Brain microvascular endothelial cell (primary cell): ENCODE measurements at regions not wholly inside any gene's neighbourhood (a gene's known extent, or its start where the extent isn't known, plus 50 kb on each side); places are given as distances from the start of the nearest gene placed in this dataset.

Source experiments
- DNase-seq: peaks from one replicate; pipeline ENCODE4 v3.0.0-alpha.2; 2020
- H3K27ac ChIP-seq: fragments of 250-450 bp; sonication (Bioruptor Pico); 2 replicates; pipeline ENCODE4 v1.5.1; 2020; ENCODE audit warnings: mild to moderate bottlenecking, moderate library complexity
- H3K27me3 ChIP-seq: fragments of 250-450 bp; sonication (Bioruptor Pico); replicated peaks from 2 replicates; pipeline ENCODE4 v1.5.1; 2020; ENCODE audit warnings: mild to moderate bottlenecking
- H3K36me3 ChIP-seq: fragments of 250-450 bp; sonication (Bioruptor Pico); replicated peaks from 2 replicates; pipeline ENCODE4 v1.5.1; 2020; ENCODE audit warnings: mild to moderate bottlenecking
- H3K4me3 ChIP-seq: 2 replicates; pipeline ENCODE4 v1.5.1; 2011; ENCODE audit warnings: low read depth, mild to moderate bottlenecking, control low read depth, low read length, moderate library complexity
- in situ Hi-C: cut with HindIII; loops from 2 replicates; pipeline ENCODE4 v1.10.0; 2017; ENCODE audit warnings: low sequenced_read_pairs, low pct_ligation_motif_present
- TF ChIP-seq, protein P1 (sequence below): IDR thresholded peaks from 2 replicates; pipeline ENCODE4 v1.5.1; 2011; ENCODE audit warnings: low read depth, mild to moderate bottlenecking, moderate library complexity, low read length, control low read depth, inconsistent platforms; ENCODE audit errors: missing control alignments

DNA sequence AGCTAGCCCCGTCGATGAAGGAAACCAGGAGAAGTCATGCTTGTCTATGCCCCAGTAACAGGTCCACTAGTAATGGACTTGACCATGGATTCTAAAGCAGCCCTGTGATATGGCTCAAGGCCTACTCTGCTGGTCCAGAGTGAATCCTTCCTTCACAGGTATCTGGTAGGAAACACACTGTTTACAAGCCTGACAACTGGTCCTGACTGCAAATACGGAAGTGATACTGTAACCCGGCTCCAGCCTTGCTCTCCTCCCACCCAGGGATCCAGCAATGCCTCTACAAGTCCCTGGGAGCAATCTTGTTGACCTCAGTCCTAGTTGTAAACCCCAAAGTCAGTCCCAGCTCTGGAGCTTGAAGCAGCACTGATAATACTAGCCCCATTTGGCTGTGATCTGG lies 239.2 kb upstream of the GRID2 start:
- Histone ChIP-seq H3K27ac (no peak overlapping the region), H3K27me3 (no peaks in the 10 kb centered on the region), H3K36me3 (no peaks in the 10 kb centered on the region), H3K4me3 (no peak overlapping the region)
- DNase-seq = no peak
- TF ChIP-seq, protein P1, sequence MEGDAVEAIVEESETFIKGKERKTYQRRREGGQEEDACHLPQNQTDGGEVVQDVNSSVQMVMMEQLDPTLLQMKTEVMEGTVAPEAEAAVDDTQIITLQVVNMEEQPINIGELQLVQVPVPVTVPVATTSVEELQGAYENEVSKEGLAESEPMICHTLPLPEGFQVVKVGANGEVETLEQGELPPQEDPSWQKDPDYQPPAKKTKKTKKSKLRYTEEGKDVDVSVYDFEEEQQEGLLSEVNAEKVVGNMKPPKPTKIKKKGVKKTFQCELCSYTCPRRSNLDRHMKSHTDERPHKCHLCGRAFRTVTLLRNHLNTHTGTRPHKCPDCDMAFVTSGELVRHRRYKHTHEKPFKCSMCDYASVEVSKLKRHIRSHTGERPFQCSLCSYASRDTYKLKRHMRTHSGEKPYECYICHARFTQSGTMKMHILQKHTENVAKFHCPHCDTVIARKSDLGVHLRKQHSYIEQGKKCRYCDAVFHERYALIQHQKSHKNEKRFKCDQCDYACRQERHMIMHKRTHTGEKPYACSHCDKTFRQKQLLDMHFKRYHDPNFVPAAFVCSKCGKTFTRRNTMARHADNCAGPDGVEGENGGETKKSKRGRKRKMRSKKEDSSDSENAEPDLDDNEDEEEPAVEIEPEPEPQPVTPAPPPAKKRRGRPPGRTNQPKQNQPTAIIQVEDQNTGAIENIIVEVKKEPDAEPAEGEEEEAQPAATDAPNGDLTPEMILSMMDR = no peak
- in situ Hi-C loops = no loop called here

DNA sequence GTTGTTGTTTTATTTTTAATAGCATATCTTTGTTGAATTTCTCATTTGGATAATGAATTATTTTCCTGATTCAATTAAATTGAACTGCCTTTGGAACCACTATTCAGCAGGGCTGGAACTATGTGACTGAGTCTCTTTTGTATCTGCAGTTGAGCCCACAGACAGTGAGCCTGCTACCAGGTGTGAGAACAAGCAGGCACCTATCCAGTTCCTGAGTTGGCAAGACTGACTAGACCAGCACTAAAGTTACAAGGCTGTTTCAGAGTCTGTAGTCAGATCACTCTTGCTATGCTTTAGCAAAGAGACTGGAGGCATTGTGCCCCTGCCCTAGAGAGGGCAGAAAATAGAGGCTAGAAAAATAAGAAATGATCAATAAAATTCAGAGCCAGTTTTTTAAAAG lies 237.3 kb upstream of the GRID2 start:
- TF ChIP-seq, protein P1 = no peak
- H3K36me3 ChIP-seq = no peaks in the 10 kb centered on the region

DNA sequence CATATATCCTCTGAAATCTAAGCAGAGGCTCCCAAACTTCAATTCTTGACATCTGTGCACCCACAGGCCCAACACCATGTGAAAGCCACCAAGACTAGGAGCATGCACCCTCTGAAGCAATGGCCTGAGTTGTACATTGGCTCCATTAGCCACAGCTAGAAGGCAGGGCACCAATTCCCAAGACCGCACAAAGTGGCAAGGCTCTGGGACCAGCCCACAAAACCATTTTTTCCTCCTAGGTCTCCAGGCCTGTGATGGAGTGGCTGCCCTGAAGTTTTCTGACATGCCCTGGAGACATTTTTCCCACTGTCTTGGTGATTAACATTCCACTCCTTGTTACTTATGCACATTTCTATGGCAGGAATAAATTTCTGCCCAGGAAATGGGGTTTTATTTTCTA lies 232.2 kb upstream of the GRID2 start:
- in situ Hi-C loops = no loop called here
- H3K4me3 ChIP-seq = no peak overlapping the region
- no peaks in the 10 kb centered on the region for H3K36me3 ChIP-seq
- no peaks in the 10 kb centered on the region for H3K27me3 ChIP-seq
- no peak overlapping the region for H3K27ac ChIP-seq
- TF ChIP-seq, protein P1 = no peak
- no peak for DNase-seq

More for the DNA sequence above, 237.3 kb upstream of the GRID2 start:
- no peak for DNase-seq
- Histone ChIP-seq H3K27me3 (no peaks in the 10 kb centered on the region), H3K27ac (no peak overlapping the region), H3K4me3 (no peak overlapping the region)
- in situ Hi-C loops = no loop called here

DNA sequence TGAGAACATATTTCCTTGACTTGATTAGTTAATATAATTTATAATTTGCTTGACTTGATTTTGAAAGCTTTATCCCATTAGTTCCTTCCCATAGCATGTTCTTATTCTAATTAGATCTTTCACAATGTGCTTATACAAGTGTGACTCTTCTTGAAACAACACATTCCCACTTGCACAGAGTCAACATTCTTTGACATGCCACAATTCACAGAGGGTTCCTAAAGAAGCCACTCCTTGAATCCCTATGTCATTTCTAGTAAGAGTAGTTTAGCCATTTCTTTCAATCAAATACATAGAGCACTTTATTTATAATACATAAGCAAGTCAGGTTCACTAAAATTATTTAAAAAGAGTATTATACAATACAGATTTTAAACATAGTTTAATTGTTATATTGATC lies 228.9 kb upstream of the GRID2 start:
- H3K27me3 ChIP-seq = no peaks in the 10 kb centered on the region
- H3K27ac ChIP-seq = no peak overlapping the region
- TF ChIP-seq, protein P1 = no peak
- in situ Hi-C loops = no loop called here
- H3K36me3 ChIP-seq = no peaks in the 10 kb centered on the region
- DNase-seq = no peak
- H3K4me3 ChIP-seq = no peak overlapping the region

DNA sequence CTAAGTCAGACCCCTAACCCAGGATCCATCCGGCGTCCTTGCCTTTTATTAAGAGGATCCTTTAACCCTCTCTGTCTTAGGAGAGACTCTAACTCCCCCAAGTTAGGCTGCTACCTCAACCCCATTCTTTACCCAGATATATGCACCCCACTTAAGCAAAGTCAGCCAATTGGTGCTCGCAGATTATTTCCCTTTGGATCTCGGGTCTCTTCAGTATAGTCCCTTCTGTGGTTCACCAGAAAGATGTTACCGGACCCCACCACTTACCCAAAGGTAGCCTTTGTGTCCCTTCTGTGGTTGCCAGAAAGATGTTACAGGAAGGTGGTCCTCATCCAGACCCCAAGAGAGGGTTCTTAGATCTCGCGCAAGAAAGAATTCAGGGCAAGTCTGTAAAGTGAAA lies 212.9 kb upstream of the GRID2 start:
- DNase-seq = no peak
- TF ChIP-seq, protein P1 = no peak

DNA sequence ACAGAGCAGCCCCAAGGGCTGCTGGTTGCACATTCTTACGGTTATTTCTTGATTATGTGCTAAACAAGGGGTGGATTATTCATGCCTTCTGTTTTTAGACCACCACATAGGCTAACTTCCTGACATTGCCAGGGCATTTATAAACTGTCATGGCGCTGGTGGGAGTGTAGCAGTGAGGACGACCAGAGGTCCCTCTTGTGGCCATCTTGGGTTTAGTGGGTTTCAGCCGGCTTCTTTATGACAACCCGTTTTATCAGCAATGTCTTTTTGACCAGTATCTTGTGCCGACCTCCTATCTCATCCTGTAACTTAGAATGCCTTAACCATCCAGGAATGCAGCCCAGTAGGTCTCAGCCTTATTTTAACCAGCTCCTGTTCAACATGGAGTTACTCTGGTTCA lies 212.4 kb upstream of the GRID2 start:
- H3K27me3 ChIP-seq = no peaks in the 10 kb centered on the region
- no peak for DNase-seq
- in situ Hi-C loops = no loop called here
- no peaks in the 10 kb centered on the region for H3K36me3 ChIP-seq
- TF ChIP-seq, protein P1 = no peak
- no peak overlapping the region for H3K4me3 ChIP-seq
- H3K27ac ChIP-seq = no peak overlapping the region

More for the DNA sequence above, 212.9 kb upstream of the GRID2 start:
- no peaks in the 10 kb centered on the region for H3K27me3 ChIP-seq
- no peak overlapping the region for H3K27ac ChIP-seq
- in situ Hi-C loops = no loop called here
- H3K4me3 ChIP-seq = no peak overlapping the region
- no peaks in the 10 kb centered on the region for H3K36me3 ChIP-seq
